Effector CD4-positive, alpha-beta T cell (primary cell): ENCODE measurements at regions not wholly inside any gene's neighbourhood (a gene's known extent, or its start where the extent isn't known, plus 50 kb on each side); places are given as distances from the start of the nearest gene placed in this dataset.

Experiments
- DNase-seq: peaks from one replicate; pipeline ENCODE4 v3.0.0-alpha.2; 2020

GRCh38 chr2:238726670-238727584 is 121.0 kb upstream of the TWIST2 start:
- no peak for DNase-seq

- no peak for DNase-seq
Measured at GRCh38 chr2:238727585-238728329, 120.1 kb upstream of the TWIST2 start.

GRCh38 chr2:238728330-238729260 is 119.3 kb upstream of the TWIST2 start:
- no peak for DNase-seq

GRCh38 chr2:238729261-238729935 is 118.5 kb upstream of the TWIST2 start:
- no peak for DNase-seq

- DNase-seq, result no peak
Measured at GRCh38 chr2:238730001-238730669, 117.8 kb upstream of the TWIST2 start.

- no peak for DNase-seq
Measured at GRCh38 chr2:238730881-238731280, 117.0 kb upstream of the TWIST2 start.

GRCh38 chr2:238731961-238732360 is 115.9 kb upstream of the TWIST2 start:
- DNase-seq, result no peak

- no peak for DNase-seq
Measured at GRCh38 chr2:238738917-238739316, 109.0 kb upstream of the TWIST2 start.

GRCh38 chr2:238739668-238740067 is 108.2 kb upstream of the TWIST2 start:
- no peak for DNase-seq

GRCh38 chr2:238741277-238741676 is 106.6 kb upstream of the TWIST2 start:
- DNase-seq, result no peak

GRCh38 chr2:238742066-238742465 is 105.8 kb upstream of the TWIST2 start:
- DNase-seq, result no peak

- DNase-seq, result no peak
Measured at GRCh38 chr2:238742664-238743063, 105.2 kb upstream of the TWIST2 start.

GRCh38 chr2:238743243-238744065 is 104.4 kb upstream of the TWIST2 start:
- no peak for DNase-seq

- DNase-seq, result no peak
Measured at GRCh38 chr2:238744951-238745350, 102.9 kb upstream of the TWIST2 start.

GRCh38 chr2:238745997-238746396 is 101.9 kb upstream of the TWIST2 start:
- DNase-seq, result no peak

GRCh38 chr2:238747114-238747513 is 100.8 kb upstream of the TWIST2 start:
- DNase-seq, result no peak

GRCh38 chr2:238747557-238747956 is 100.3 kb upstream of the TWIST2 start:
- DNase-seq, result no peak

- DNase-seq, result no peak
Measured at GRCh38 chr2:238750212-238750904, 97.5 kb upstream of the TWIST2 start.

GRCh38 chr2:238754259-238754658 is 93.6 kb upstream of the TWIST2 start:
- no peak for DNase-seq

- no peak for DNase-seq
Measured at GRCh38 chr2:238761868-238762267, 86.0 kb upstream of the TWIST2 start.
